Renal cortical epithelial cell (primary cell): ENCODE measurements at regions not wholly inside any gene's neighbourhood (a gene's known extent, or its start where the extent isn't known, plus 50 kb on each side); places are given as distances from the start of the nearest gene placed in this dataset.

Experiments
- DNase-seq: peaks from one replicate; pipeline ENCODE4 v3.0.0-alpha.2; 2011; ENCODE audit warnings: low read depth

DNA sequence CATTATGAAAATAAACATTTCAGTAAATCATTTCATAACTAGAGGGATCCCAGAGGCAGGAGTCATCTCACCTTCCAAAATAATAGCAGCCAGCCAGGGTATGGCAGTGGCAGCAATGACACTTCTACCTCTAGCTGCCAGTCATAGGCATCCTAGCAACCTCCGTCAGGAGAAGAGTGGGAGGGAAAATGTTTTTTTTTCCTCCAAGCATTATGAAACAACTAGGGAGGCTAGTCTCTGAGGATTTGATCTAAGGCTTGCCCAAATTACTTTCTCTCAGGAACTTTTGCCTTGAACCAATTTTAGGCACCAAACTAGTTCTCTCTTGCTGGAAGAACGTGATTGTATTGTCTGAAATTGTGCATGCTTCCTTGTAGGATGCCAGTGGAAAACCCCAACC, 208.7 kb upstream of the PREP start:
- DNase-seq: no peak

DNA sequence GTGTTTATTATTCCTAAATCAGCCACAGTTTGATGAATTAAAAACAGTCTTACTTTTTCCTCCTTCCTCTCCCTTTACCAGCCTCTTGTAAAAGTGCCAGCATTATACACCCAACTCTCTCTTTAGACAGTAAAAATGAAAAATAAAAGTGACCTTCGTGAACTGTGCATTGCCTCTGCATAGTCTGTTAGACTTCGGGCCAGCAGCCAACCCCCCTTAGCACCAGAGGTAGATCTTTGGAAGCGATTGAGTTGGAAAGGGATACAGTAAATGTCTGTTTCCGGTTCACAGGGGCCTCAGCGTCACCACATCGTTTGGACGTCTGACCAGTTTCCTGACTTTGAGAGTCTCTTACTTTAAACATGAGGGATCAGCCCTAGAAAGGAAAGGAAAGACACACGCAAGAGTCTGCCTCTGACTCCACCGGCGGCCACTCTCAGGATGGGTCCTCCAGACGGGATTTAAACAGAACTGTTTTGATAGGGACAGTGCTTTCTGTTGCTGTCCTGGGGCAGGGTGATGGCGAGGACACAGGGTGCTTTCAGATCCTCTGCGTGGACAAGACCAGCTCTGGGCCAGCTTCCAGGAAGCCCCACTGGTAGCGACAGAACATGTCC, 206.6 kb upstream of the PREP start:
- DNase-seq: no peak

DNA sequence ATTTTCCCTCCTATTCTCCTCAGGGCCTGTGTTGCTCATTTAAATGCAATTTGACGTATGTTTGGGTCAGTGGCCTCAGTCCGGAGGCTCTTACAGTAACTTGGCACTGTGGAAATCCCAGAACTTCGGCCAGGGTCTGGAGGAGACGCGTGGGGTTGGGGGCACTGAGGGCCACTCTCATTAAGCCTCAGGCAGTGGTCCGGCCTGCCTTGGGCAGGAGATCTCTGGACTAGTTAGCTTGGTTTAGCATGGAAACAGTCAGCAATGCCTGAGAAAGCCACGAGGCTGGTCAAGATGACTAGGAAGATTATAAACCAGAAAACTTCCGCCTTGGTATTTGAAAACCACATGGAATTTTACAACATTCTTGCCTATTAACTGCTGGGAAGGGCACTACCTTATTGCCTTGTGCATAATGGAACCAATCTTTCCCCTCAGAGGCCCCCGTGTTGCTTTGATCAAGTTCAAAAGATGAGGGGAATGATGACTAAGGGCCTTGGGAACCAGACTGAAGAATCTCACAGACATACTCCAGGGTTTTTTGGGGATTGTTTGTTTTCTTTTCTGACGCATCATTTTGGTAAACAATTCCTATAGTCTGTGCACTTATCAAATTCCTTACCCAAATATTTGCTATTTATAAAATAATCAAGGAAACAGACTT, 206.0 kb upstream of the PREP start:
- peak; percentile 98 for DNase-seq

DNA sequence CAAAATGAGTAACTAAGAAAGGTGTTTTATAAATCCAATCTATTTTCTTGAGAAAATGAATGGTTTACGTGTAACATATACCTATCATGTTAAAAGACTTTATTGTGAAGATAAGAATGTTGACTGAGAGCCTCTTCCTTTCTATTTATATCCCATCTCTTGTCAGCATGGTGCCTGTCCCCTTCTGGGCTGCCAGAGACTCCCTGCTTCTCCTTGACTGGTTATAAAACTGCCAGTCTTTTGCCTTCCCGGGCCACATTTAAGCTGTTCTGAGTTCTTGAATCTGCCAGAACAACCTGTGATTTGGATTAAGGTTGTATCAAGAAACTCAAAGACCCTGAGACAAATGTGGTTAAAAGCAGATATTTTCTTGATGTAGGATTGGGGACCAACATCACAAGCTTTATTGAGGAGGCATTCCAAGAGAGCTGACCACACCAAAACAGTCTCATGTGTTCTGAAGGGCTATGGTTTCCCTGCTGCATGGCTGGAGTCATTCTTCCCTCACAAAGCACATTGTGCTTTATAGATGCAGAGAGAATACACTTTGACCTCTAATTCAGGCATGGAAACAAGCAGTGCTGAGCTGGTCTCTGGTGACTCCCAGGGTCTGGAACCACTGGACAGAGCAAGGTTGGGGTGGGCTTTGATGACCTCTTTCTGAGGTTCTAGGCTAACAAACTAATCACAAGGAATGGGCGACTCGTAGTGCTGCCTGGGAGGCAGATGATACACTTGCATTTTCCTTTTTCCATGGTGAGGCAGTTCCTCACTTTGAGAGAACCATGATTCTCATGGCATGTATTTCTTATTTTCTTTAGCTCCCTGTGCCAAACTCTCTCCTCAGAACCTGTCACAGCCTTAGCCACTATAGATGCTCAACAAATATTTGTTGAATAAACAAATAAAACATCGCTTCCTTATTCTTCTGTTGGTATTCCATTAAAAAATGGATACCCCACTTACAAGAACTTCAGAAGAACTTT, 205.0 kb upstream of the PREP start:
- DNase-seq: peak; percentile 59

DNA sequence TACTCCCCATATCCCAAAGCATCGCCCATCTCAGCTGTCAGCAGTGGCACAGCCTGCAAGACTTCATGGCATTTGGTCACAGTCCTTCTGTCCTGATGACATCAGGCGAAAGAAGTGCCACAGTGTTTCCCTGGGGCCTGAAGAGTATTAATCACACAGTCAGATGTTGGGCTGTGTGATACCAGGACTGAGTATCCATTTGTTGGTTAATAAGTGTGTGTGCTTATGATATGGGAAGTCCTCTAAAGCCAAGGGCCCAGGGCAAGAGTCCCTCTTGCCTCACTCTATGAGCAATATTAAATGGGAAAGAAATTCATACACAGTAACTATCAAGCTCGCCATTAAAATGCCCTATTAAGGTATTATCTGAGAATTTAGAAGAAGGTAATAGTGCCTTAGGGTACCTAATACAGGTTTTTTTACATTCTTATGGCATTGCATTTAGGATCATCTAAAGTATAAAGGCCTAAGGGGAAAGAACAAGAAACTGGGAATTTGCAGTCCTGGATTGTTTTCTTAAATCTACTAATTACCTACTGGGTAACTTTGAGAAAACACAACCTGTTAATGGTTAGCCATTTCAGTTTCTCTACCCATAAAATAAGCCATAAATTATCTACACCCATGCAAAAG, 204.1 kb upstream of the PREP start:
- DNase-seq: peak; percentile 98

DNA sequence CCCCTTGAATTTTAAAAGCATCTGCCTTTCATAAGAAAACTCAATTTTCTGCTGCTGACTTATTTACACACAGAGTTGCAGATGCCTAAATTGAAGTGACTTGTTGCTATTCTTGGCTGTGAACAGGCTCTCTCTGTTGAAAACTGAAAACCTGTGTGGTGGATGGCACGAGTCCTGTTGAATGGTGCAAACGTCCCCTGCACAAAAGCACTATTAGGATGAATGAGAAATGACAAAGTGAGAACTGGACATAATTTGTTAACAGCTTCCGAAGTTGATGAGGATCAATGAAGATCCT, 201.7 kb upstream of the PREP start:
- DNase-seq: no peak

DNA sequence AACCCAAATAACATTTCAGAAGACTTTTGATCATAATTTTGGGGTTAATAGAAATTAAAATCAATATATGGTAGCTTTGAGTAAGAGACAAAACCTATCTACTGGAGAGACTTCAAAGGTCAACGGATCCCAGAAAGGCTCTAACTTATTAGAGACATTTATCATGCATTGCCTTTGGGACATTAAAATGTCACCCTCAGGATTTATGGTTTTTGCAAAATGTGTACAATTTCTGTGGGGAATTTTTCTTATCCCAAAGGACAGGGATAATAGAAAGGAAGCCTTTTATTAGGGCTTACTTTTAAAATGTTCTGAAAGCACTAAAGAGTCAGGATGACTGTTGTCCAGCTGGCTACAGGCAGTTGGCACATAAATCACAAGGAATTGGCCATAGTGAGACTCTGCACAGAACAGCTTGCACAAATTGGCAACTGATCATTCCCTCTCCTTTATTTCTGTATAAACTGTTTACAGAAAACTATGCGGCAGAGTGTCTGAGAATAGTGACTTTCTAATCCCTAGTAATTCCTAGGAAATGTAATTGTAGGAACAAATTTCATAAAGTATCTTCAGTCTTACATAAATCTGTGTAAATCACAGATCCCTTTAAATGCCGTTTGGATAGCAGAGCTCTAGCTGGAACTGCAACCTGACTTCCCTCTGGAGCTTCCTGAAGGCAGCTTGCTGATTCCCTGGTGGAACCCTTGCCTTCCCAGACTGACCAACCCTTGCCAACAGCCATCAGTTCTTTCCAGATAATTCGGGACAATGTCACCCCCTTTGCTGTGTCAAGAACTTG, 201.1 kb upstream of the PREP start:
- DNase-seq: no peak

DNA sequence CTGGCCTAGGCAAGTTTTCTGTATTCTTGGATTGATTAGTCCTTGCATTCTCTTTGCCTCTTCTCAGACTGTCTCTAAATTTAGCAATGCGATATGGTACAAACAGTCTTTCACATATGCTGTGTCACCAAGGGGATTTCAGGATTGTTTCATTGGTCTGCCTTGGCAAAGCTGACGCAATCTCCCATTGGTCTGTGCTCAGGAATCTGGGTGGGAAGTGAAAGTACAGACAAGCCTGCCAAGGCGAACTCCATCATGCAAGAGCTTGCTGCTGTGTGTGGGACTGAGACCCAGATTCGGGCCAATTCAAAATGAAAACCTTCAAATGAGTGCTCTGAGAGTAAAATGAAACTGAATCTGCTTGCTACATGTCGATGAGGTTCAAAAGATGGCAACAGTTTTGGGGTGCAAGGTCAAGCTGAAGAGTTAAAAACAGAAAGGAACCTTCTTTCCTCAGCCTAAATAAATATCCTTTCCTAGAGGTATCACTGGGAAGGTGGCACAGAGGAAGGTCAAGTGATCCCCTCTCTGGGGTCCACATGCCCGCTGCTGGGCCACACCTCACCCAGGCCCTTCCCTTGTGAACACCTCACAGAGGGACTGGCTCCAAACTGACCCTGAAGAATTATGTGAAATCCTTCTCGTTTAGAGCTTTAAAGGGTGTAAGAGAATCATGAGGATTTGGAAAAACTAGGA, 198.8 kb upstream of the PREP start:
- peak; percentile 80 for DNase-seq

DNA sequence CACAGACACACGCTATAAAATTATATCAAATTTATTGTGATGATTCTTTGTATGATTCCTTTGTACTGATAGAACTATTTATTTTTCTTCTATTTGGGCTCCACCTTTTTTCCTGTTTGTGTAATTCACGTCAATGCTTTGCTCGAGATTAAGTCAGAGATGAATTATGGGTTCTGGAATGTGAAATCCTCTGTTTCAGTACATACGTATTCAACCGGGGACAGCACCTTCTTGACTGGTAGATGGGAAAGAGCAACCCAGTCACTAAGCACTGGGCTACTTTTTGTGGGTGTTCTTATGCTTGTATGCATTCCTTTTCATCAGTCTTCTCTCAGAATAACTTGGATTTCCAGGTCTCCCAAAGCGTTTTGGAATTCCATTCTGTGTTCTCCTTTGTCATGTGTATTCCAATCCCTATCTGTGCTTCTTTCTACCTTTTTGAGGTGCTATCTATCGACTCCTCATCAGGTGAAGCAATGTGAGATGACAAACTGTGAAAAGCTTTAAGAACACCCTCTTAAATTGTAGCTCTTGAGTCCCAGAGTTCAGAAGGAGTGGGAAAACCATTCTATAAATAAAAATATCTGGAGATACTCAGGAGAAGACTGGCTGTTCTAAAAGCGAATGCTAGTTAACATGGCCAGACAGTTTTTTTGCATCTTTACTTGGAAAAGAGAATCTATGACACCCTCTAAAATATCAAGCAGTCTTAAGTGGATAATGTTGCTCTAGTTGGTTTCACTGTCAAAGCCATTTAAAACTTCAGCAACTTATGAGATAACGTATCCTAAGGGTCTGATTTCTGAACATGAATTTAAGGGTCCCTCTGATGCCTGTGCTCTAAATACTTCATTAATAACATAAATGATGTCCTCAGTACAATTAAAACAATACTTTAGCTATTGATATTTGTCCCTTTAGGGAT, 197.7 kb upstream of the PREP start:
- DNase-seq: no peak

DNA sequence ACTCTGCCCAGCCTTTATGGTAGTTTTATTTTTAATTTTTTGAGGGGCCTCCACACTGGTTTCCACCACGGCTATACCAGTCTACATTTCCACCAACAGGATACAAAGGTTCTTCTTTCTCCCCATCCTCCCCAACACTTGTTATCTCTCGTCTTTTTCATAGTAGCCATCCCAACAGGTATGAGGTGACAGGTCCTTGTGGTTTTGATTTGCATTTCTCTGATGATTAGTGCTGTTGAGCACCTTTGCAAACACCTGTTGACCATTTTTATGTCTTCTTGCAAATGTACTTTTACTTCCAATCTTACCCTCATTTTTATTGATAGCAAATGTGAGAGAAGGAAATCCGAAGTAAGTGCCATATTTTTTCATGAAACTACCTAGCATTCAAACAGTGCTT, 195.4 kb upstream of the PREP start:
- no peak for DNase-seq

DNA sequence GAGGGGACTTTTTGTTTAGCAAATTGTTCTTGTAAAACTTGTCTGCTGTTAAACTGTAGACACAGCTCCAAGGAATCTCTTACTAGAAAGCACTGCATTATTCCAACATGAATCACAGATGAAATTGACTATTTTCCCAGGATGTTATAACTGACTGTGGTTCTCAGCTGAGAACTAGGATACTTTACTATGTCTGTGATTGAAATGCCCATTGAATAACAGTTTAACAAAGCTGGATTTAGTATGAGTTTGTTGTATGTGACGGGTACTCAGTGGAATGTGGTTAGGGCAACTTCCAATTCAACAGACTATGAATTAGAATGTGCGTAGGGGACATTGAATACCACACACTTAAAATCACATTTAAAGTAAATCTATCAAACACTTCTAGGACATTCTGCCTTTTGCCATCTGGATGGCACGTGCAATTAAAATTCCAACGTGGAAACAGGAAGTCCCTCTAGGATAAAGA, 193.4 kb upstream of the PREP start:
- DNase-seq: peak; percentile 100

DNA sequence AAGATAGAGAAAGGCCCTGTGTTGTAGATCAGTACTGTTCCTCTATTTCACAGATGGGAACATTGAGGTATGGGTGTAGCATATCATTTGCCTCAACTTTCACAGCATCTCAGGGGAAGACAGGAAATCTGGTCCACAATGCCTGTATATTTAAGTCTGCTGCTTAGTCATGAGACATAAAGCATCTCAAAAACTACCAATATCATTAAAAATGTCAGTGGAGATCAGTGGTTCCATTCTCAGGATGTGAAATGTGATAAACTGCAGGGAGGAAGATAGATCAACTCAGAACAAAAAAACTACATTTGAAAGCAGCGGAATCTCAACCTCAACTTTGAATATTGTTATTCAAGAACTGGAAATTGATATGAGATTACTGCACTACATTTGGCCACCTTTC, 192.9 kb upstream of the PREP start:
- DNase-seq: no peak

DNA sequence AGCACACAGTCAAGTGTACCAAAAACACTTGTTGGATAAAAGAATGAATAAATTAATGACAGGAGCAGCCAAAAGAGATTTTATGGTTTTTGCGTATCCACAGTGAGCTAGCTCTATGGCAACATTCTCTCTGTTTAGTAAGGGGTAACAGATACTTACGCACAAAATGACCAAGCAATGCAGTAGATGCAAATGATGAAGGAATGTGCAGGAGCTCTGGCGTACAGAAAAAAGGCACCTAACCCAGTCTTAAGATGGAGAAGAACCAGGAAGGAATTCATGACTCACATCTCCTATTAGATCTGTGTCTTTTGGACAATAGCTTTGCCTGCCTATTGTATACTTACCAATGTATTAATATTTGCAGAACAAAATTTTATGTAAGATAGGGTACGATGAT, 191.9 kb upstream of the PREP start:
- no peak for DNase-seq

DNA sequence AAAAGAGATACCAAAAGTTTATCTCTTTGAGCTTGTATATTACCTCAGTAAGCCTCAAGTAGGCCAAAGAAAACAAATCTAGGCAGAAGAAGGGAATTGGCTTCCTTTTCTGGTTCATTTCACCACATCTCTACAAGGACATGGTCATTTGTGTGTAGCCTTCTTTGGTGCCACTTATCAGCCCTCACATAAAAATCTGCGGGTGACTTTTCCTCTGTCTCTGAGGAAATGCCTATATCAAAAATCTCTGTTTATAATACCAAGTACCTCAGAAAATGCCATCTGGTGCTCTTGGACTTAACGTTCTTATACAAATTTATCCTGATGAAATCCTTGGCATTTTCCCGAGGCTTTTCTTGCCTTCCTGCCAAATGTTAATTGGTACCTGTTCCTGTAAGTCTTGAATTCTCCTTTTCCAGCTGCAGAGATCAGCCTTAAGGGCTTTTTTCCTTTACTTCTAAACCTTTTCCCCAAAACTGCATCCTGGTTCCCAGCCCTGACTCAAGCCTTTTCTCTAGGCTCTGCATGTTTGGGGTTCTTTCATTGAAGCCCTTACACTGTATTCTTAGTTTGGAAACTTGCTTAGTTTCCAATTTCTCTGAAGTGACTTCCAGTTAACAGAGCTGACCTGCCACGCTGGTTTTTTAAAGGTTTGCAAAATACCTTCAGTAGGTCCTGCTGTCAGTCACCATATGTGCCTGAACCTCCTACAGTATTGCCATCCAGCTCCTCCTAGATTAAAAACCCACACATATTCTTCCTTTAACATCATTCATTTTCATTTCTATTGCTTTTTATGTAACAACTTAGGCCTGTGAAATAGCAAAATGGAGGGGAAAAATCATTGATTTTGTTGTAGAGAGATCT, 191.2 kb upstream of the PREP start:
- DNase-seq: peak; percentile 46

DNA sequence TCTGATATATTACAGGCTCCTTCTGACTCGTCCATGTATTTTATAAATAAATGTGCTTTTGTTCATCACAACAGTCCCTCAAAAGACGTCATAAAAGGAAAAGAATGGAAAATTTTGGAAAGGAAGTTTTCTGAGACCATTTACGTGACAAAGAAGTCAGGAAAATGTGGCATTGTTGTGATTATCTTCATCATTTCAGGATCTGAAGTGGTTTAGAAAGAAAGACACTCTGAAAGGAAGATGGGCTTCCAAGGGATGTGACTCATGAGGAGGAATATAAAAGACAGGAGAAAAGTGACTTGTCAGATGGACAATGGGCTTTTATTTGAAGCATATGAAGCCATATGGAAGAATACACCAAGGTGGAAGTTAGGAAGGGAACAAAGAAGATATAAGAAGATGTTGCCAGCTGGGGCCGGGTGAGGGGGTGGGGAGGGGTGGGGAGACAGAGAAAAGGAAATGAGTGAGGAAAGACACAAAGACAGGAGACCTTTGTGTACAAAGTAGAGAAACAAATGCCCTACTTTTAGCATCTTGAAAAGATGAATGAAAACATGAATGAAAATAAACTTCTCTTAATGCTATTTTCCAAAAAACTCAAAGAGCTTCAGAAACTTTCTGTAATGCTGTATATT, 190.3 kb upstream of the PREP start:
- DNase-seq: no peak

DNA sequence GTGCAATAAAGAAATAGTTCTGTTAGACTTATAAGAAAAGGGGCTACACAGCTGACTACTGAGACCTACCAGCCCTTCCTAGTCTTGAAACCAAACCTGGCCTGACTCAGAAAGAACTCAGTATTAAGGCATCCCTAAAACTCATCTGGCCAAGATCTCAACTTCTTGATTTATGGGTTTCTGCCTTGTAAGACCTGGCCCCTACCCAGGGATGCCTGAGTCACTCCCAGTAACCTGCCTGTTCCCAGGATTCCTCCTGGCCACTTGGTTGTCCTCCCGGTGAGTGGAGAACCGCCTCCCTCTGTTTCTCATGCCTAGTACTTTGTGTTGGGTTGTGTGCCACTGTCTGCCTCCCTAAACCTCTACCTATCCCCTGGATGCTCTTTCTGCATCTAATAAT, 189.4 kb upstream of the PREP start:
- DNase-seq: peak; percentile 87

DNA sequence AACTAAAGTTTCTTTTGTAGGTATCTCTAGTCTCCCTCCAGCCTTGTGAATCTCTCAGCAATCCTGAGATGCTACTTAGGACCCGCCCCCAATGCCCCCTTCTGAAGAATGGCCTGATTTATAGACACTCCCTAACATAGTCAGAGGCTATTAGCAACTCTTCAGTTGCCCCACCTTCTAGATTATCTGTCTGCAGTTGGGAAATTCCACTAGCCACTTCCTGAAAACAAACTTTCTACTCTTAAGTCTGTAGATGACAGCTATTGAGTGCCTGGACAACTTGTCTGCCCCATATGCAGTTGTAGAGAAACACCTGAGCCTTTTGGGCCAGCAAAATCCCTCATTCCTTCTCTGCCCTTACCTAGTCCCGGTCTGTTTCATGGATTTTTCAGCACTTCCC, 188.2 kb upstream of the PREP start:
- DNase-seq: peak; percentile 59

DNA sequence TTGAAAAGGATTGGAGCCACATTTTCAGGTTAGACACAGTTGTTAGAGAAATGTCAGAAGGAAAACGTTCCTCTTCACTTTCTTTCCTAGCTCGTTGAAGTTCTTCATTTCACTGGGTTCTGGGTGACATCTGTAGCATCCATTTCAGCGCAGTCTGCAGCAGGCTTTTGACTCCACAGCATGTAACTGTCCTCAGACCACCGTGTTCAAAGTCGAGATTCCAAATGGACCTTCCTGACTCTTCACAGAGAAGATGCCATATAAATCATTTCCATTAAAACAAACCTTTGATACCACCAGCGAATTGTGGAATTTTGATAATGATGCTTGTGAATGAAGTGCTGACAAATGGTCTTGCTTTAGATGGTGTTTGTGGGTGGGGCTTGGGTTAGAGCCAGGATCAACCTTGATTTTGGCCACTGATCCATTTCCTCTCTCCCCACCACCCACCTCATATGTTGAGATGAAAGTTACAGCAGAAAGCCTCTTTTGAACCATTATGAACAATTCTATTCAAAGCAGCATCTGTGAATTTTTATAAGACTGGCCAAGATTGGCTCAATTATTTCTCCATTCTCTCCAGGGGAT, 185.3 kb upstream of the PREP start:
- no peak for DNase-seq
